CD4-positive, alpha-beta T cell (primary cell): ENCODE measurements at regions not wholly inside any gene's neighbourhood (a gene's known extent, or its start where the extent isn't known, plus 50 kb on each side); places are given as distances from the start of the nearest gene placed in this dataset.

Experiments used
- ATAC-seq: fragments of 200-7000 bp; cut with Tn5 transposase; one replicate; pipeline ENCODE4 v1.10.0; 2022; ENCODE audit warnings: mild to moderate bottlenecking; ENCODE audit not compliant: poor library complexity
- CTCF ChIA-PET: fragments of 350-600 bp; sonication (Branson Sonifier 250); formaldehyde crosslinking; loops from one replicate; lab custom pipeline; 2021; ENCODE audit warnings: antibody characterized with exemption, inconsistent platforms; lab: Charles Lee
- POLR2A ChIA-PET: fragments of 350-600 bp; sonication (Branson Sonifier 250); formaldehyde crosslinking; loops from one replicate; lab custom pipeline; 2021; ENCODE audit warnings: antibody characterized with exemption, inconsistent platforms; lab: Charles Lee
- DNase-seq, 14 experiments: peaks; one replicate each; pipeline ENCODE4 v3.0.0-alpha.2; 2013 to 2020; ENCODE audit warnings: mixed read lengths in 2 of 14
- H3K27ac ChIP-seq, 2 donors: one replicate each; pipeline versions ENCODE4 v1.5.1 to v1.7.0; 2013; ENCODE audit warnings: low read length in 2 of 2, low read depth in 1 of 2, mild to moderate bottlenecking in 1 of 2
- H3K27me3 ChIP-seq, 2 experiments: 1 replicate in 1 of 2; 2 replicates in 1 of 2; pipeline versions ENCODE4 v1.6.1 to v1.7.0; 2013; ENCODE audit warnings: low read length in 2 of 2, control low read depth in 1 of 2, mild to moderate bottlenecking in 1 of 2, moderate library complexity in 1 of 2; ENCODE audit not compliant: insufficient read depth in 2 of 2, control insufficient read depth in 1 of 2
- H3K36me3 ChIP-seq: one replicate; pipeline ENCODE4 v1.6.1; 2013; ENCODE audit warnings: low read length, control low read depth; ENCODE audit not compliant: insufficient read depth
- H3K4me1 ChIP-seq: one replicate; pipeline ENCODE4 v1.6.1; 2013; ENCODE audit warnings: low read length, control low read depth; ENCODE audit not compliant: insufficient read depth
- H3K4me3 ChIP-seq: one replicate; pipeline ENCODE4 v1.5.1; 2013; ENCODE audit warnings: mild to moderate bottlenecking, low read length, moderate library complexity
- H3K9me3 ChIP-seq, 2 experiments: 1 replicate in 1 of 2; 2 replicates in 1 of 2; pipeline versions ENCODE4 v1.6.1 to v1.7.0; 2013; ENCODE audit warnings: low read length in 2 of 2, mild to moderate bottlenecking in 2 of 2, control low read depth in 1 of 2, moderate library complexity in 1 of 2; ENCODE audit not compliant: control insufficient read depth in 1 of 2, insufficient read depth in 1 of 2
- H3K27ac Mint-ChIP-seq: one replicate; pipeline ENCODE4 v1.8.0; 2020; ENCODE audit warnings: mixed read lengths
- H3K27me3 Mint-ChIP-seq: one replicate; pipeline ENCODE4 v1.8.0; 2021; ENCODE audit warnings: mixed read lengths
- H3K36me3 Mint-ChIP-seq: one replicate; pipeline ENCODE4 v1.8.0; 2021; ENCODE audit warnings: low read depth, mixed read lengths
- H3K4me1 Mint-ChIP-seq: one replicate; pipeline ENCODE4 v1.8.0; 2021; ENCODE audit warnings: low read depth, mixed read lengths
- H3K4me3 Mint-ChIP-seq: one replicate; pipeline ENCODE4 v1.8.0; 2020; ENCODE audit warnings: mild to moderate bottlenecking, mixed read lengths
- H3K9me3 Mint-ChIP-seq: one replicate; pipeline ENCODE4 v1.8.0; 2020; ENCODE audit warnings: mixed read lengths
- CTCF ChIP-seq: fragments of 200-600 bp; IDR thresholded peaks from one replicate; pipeline ENCODE4 v1.8.0; 2022; ENCODE audit warnings: antibody characterized with exemption, mild to moderate bottlenecking
- intact Hi-C, 2 experiments: fragments of 100-400 bp; cut with DNase I in 1 of 2; cut with micrococcal nuclease in 1 of 2; formaldehyde crosslinking; loops; one replicate each; pipeline versions ENCODE4 v1.15.1 to v1.9.0; 2023 to 2025; cut with DNase I, micrococcal nuclease

- ATAC-seq (no peak), DNase-seq (no peak)
- Mint-ChIP-seq H3K27me3 (no peaks in the 10 kb centered on the region), H3K4me3 (no peak overlapping the region), H3K27ac (no peak overlapping the region), H3K36me3 (no peaks in the 10 kb centered on the region), H3K9me3 (no peaks in the 10 kb centered on the region), H3K4me1 (no peaks in the 10 kb centered on the region)
- Histone ChIP-seq H3K4me3 (no peak overlapping the region), H3K27me3 (no peaks in the 10 kb centered on the region), H3K4me1 (no peaks in the 10 kb centered on the region), H3K27ac (no peak overlapping the region), H3K9me3 (peaks cover 0 to 6% of the 10 kb centered on the region in 2 experiments), H3K36me3 (no peaks in the 10 kb centered on the region)
- intact Hi-C loops: no loop called here
- ChIA-PET CTCF (no interaction called here), POLR2A (no interaction called here)
- TF ChIP-seq CTCF: no peak
Observed at GRCh38 chr3:174498638-174499037, 360.5 kb upstream of the NAALADL2 start.

- peaks cover 0 to 6% of the 10 kb centered on the region in 2 experiments for H3K9me3 ChIP-seq
- H3K27me3 ChIP-seq: no peaks in the 10 kb centered on the region
- Mint-ChIP-seq H3K36me3 (no peaks in the 10 kb centered on the region), H3K27ac (no peak overlapping the region), H3K27me3 (no peaks in the 10 kb centered on the region), H3K4me3 (no peak overlapping the region), H3K9me3 (no peaks in the 10 kb centered on the region), H3K4me1 (no peaks in the 10 kb centered on the region)
- ATAC-seq (no peak), DNase-seq (no peak)
- H3K27ac ChIP-seq: no peak overlapping the region
- POLR2A ChIA-PET: no interaction called here
- no peak overlapping the region for H3K4me3 ChIP-seq
- intact Hi-C loops: no loop called here
- no peaks in the 10 kb centered on the region for H3K4me1 ChIP-seq
- no peak for TF ChIP-seq CTCF
- CTCF ChIA-PET: no interaction called here
- no peaks in the 10 kb centered on the region for H3K36me3 ChIP-seq
Observed at GRCh38 chr3:174505266-174505665, 353.9 kb upstream of the NAALADL2 start.

- H3K4me3 Mint-ChIP-seq: no peak overlapping the region
- H3K27me3 Mint-ChIP-seq: no peaks in the 10 kb centered on the region
- intact Hi-C loops: no loop called here
- no peak for TF ChIP-seq CTCF
- peaks cover 2% of the 10 kb centered on the region for H3K9me3 Mint-ChIP-seq
- H3K9me3 ChIP-seq: peaks cover 0 to 7% of the 10 kb centered on the region in 2 experiments
- no peaks in the 10 kb centered on the region for H3K4me1 Mint-ChIP-seq
- H3K27ac ChIP-seq: no peak overlapping the region
- H3K36me3 ChIP-seq: no peaks in the 10 kb centered on the region
- ATAC-seq (no peak), DNase-seq (no peak)
- POLR2A ChIA-PET: no interaction called here
- H3K4me1 ChIP-seq: no peaks in the 10 kb centered on the region
- no peak overlapping the region for H3K27ac Mint-ChIP-seq
- H3K27me3 ChIP-seq: no peaks in the 10 kb centered on the region
- no peak overlapping the region for H3K4me3 ChIP-seq
- H3K36me3 Mint-ChIP-seq: no peaks in the 10 kb centered on the region
- CTCF ChIA-PET: no interaction called here
Observed at GRCh38 chr3:174524203-174524602, 334.9 kb upstream of the NAALADL2 start.
